ENCODE measurements at regions not wholly inside any gene's neighbourhood (a gene's known extent, or its start where the extent isn't known, plus 50 kb on each side); places are given as distances from the start of the nearest gene placed in this dataset.
"Not testable (repeated sequence)": the region's sequence is repeated elsewhere in the genome, so short reads cannot be mapped to it uniquely, and the experiment has no call there.

DNA sequence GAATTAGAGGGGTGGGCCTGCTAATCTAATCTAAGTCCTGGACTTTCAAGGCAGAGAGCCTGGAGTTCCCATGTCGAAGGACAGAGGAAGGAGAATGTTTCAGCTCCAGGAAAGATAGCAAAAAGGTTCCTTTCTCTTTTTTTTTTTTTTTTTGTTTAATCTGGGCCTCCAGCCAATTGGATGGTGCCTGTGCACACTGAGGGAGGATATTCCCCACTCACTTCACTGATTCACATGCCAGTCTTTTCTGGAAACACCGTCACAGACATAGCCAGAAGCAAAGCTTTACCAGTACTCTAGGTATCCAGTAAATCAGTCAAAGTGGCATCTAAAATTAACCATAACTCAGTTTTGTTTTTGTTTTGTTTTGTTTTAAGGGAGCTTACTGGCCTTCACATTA, 721.1 kb downstream of the TENT5A start:
- no peaks in the 10 kb centered on the region for H3K9me3 ChIP-seq (ENCODE audit: insufficient read depth, low read length)
- H3K36me3 ChIP-seq (replicated peaks; ENCODE audit: low read depth, low read length), result no peaks in the 10 kb centered on the region
- TF ChIP-seq EZH2phosphoT487 (IDR thresholded peaks at IDR 0.05; ENCODE audit: low read depth), result no peak
- TF ChIP-seq, protein P1, sequence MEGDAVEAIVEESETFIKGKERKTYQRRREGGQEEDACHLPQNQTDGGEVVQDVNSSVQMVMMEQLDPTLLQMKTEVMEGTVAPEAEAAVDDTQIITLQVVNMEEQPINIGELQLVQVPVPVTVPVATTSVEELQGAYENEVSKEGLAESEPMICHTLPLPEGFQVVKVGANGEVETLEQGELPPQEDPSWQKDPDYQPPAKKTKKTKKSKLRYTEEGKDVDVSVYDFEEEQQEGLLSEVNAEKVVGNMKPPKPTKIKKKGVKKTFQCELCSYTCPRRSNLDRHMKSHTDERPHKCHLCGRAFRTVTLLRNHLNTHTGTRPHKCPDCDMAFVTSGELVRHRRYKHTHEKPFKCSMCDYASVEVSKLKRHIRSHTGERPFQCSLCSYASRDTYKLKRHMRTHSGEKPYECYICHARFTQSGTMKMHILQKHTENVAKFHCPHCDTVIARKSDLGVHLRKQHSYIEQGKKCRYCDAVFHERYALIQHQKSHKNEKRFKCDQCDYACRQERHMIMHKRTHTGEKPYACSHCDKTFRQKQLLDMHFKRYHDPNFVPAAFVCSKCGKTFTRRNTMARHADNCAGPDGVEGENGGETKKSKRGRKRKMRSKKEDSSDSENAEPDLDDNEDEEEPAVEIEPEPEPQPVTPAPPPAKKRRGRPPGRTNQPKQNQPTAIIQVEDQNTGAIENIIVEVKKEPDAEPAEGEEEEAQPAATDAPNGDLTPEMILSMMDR (IDR thresholded peaks at IDR 0.05; ENCODE audit: low read depth, low read length), result no peak
- no peak overlapping the region for H3K4me2 ChIP-seq (ENCODE audit: low read length)
- no peak overlapping the region for H3K27ac ChIP-seq (ENCODE audit: low read length)
- no peak overlapping the region for H3K9ac ChIP-seq (ENCODE audit: low read length)
- no peak overlapping the region for H2AFZ ChIP-seq (ENCODE audit: low read depth, low read length)
- no peaks in the 10 kb centered on the region for H3K79me2 ChIP-seq (ENCODE audit: low read length)
- H4K20me1 ChIP-seq (ENCODE audit: insufficient read depth, low read length), result no peaks in the 10 kb centered on the region
- no peaks in the 10 kb centered on the region for H3K4me1 ChIP-seq (ENCODE audit: low read length)
- no peak overlapping the region for H3K4me3 ChIP-seq (ENCODE audit: low read length)
- H3K27me3 ChIP-seq (ENCODE audit: low read depth, low read length), result no peaks in the 10 kb centered on the region

DNA sequence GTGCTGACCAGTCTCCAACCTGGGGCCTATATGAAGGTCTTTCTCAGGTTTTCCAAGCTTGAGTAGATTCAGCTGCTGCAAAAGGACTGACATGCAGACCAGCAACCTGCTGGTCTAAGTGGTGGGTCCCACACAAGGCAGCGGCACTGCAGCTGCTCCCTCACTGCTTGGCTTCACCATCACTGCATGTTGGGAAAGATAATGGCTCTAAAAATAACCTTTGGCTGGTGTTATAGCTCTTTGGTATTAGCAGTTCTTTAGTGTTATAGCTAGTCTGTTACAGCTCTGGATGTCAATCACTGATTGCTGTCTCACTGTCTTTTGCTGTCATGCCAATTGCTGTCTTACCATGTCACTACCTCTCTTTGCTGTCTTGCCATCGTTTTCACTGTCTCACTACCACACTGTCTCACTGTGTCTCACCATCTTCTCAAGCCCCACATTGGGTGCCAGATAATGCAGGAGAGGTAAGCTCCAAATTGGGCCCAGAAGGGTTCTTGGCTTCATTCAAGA, 726.4 kb downstream of the TENT5A start:
- peaks cover 16% of the 10 kb centered on the region for H3K9me3 ChIP-seq (ENCODE audit: insufficient read depth, low read length)
- H3K4me1 ChIP-seq (ENCODE audit: low read length), result no peaks in the 10 kb centered on the region
- no peaks in the 10 kb centered on the region for H3K27me3 ChIP-seq (ENCODE audit: low read depth, low read length)
- no peak overlapping the region for H3K4me2 ChIP-seq (ENCODE audit: low read length)
- no peak overlapping the region for H2AFZ ChIP-seq (ENCODE audit: low read depth, low read length)
- no peak overlapping the region for H3K4me3 ChIP-seq (ENCODE audit: low read length)
- H3K9ac ChIP-seq (ENCODE audit: low read length), result no peak overlapping the region
- H4K20me1 ChIP-seq (ENCODE audit: insufficient read depth, low read length), result no peaks in the 10 kb centered on the region
- H3K79me2 ChIP-seq (ENCODE audit: low read length), result no peaks in the 10 kb centered on the region
- TF ChIP-seq, protein P1 (IDR thresholded peaks at IDR 0.05; ENCODE audit: low read depth, low read length), result no peak
- TF ChIP-seq EZH2phosphoT487 (IDR thresholded peaks at IDR 0.05; ENCODE audit: low read depth), result no peak
- H3K36me3 ChIP-seq (replicated peaks; ENCODE audit: low read depth, low read length), result peaks cover 4% of the 10 kb centered on the region
- no peak overlapping the region for H3K27ac ChIP-seq (ENCODE audit: low read length)

DNA sequence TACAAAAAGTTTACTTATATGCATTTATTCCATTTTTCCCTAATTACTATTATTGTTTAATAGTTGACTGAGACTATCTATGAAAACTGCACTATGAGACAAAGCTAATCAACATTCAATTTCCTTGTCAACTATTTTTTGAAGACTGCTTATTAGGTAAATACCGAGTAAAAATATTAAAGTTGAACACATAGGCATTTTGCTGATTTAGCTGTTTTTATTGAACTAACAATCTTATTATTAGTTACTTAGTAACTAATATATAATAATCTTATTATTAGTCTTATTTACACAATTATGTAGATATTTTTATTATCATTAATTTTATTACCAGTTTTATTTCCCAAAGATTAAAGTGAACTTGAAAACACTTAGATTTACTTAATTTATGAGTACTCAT, 728.8 kb downstream of the TENT5A start:
- Histone ChIP-seq H3K4me3 (ENCODE audit: low read length) (no peak overlapping the region), H3K36me3 (replicated peaks; ENCODE audit: low read depth, low read length) (peaks cover 4% of the 10 kb centered on the region), H3K4me1 (ENCODE audit: low read length) (no peaks in the 10 kb centered on the region), H3K4me2 (ENCODE audit: low read length) (no peak overlapping the region), H3K9ac (ENCODE audit: low read length) (no peak overlapping the region), H3K9me3 (ENCODE audit: insufficient read depth, low read length) (peaks cover 16% of the 10 kb centered on the region), H4K20me1 (ENCODE audit: insufficient read depth, low read length) (no peaks in the 10 kb centered on the region), H3K27ac (ENCODE audit: low read length) (no peak overlapping the region), H2AFZ (ENCODE audit: low read depth, low read length) (no peak overlapping the region), H3K79me2 (ENCODE audit: low read length) (no peaks in the 10 kb centered on the region), H3K27me3 (ENCODE audit: low read depth, low read length) (no peaks in the 10 kb centered on the region)
- TF ChIP-seq EZH2phosphoT487 (IDR thresholded peaks at IDR 0.05; ENCODE audit: low read depth), result no peak
- TF ChIP-seq, protein P1 (IDR thresholded peaks at IDR 0.05; ENCODE audit: low read depth, low read length), result no peak

DNA sequence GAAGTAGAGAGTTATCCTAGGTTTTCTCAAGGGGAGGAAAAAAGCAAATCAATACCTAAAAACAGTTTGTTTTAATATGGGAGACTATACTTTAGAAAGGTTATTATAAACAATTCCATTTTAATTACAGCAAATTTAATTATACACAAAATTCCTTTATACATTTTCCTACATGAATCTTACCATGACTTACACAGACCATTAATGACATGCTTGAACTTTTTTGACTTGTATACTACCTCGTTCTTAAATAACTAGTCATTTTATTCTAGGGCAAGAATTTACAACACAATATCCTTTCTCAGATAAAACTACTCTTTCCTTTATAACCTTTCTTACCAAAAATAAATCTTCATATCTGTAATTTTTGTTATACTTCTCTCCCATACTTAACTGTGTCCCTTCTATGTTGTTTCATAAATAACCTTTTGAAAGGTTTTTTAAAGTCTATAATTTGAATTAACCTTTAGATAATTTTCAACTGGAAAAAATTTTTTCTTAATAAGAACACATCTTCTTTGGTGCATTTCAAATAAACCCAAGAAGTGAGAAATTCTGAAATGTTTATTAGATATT, 729.4 kb downstream of the TENT5A start:
- Histone ChIP-seq H3K4me3 (ENCODE audit: low read length) (no peak overlapping the region), H3K9ac (ENCODE audit: low read length) (no peak overlapping the region), H3K27ac (ENCODE audit: low read length) (no peak overlapping the region), H3K4me1 (ENCODE audit: low read length) (no peaks in the 10 kb centered on the region), H3K27me3 (ENCODE audit: low read depth, low read length) (no peaks in the 10 kb centered on the region), H3K36me3 (replicated peaks; ENCODE audit: low read depth, low read length) (peaks cover 4% of the 10 kb centered on the region), H3K79me2 (ENCODE audit: low read length) (no peaks in the 10 kb centered on the region), H3K9me3 (ENCODE audit: insufficient read depth, low read length) (peaks cover 16% of the 10 kb centered on the region), H4K20me1 (ENCODE audit: insufficient read depth, low read length) (no peaks in the 10 kb centered on the region), H3K4me2 (ENCODE audit: low read length) (no peak overlapping the region), H2AFZ (ENCODE audit: low read depth, low read length) (no peak overlapping the region)
- TF ChIP-seq, protein P1 (IDR thresholded peaks at IDR 0.05; ENCODE audit: low read depth, low read length), result no peak
- TF ChIP-seq EZH2phosphoT487 (IDR thresholded peaks at IDR 0.05; ENCODE audit: low read depth), result no peak

DNA sequence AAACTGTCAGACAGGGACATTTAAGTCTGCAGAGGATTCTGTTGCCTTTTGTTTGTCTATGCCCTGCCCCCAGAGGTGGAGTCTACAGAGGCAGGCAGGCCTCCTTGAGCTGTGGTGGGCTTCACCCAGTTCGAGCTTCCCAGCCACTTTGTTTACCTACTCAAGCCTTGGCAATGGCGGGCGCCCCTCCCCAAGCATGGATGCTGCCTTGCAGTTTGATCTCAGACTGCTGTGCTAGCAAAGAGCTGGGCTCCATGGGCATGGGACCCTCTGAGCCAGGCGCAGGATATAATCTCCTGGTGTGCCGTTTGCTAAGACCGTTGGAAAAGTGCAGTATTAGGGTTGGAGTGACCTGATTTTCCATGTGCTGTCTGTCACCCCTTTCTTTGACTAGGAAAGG, 734.9 kb downstream of the TENT5A start:
- H3K27ac ChIP-seq (ENCODE audit: low read length); H4K20me1 ChIP-seq (ENCODE audit: insufficient read depth, low read length); H3K36me3 ChIP-seq (replicated peaks; ENCODE audit: low read depth, low read length); H3K4me2 ChIP-seq (ENCODE audit: low read length); H3K4me1 ChIP-seq (ENCODE audit: low read length); H3K79me2 ChIP-seq (ENCODE audit: low read length); H3K27me3 ChIP-seq (ENCODE audit: low read depth, low read length); H2AFZ ChIP-seq (ENCODE audit: low read depth, low read length); H3K9me3 ChIP-seq (ENCODE audit: insufficient read depth, low read length); H3K9ac ChIP-seq (ENCODE audit: low read length); H3K4me3 ChIP-seq (ENCODE audit: low read length): not testable (repeated sequence)
